Brain microvascular endothelial cell (primary cell): ENCODE measurements at regions not wholly inside any gene's neighbourhood (a gene's known extent, or its start where the extent isn't known, plus 50 kb on each side); places are given as distances from the start of the nearest gene placed in this dataset.

ENCODE experiments used
- DNase-seq: peaks from one replicate; pipeline ENCODE4 v3.0.0-alpha.2; 2020
- H3K27ac ChIP-seq: fragments of 250-450 bp; sonication (Bioruptor Pico); 2 replicates; pipeline ENCODE4 v1.5.1; 2020; ENCODE audit warnings: mild to moderate bottlenecking, moderate library complexity
- H3K27me3 ChIP-seq: fragments of 250-450 bp; sonication (Bioruptor Pico); replicated peaks from 2 replicates; pipeline ENCODE4 v1.5.1; 2020; ENCODE audit warnings: mild to moderate bottlenecking
- H3K36me3 ChIP-seq: fragments of 250-450 bp; sonication (Bioruptor Pico); replicated peaks from 2 replicates; pipeline ENCODE4 v1.5.1; 2020; ENCODE audit warnings: mild to moderate bottlenecking
- H3K4me3 ChIP-seq: 2 replicates; pipeline ENCODE4 v1.5.1; 2011; ENCODE audit warnings: low read depth, mild to moderate bottlenecking, control low read depth, low read length, moderate library complexity
- CTCF ChIP-seq: IDR thresholded peaks from 2 replicates; pipeline ENCODE4 v1.5.1; 2011; ENCODE audit warnings: low read depth, mild to moderate bottlenecking, moderate library complexity, low read length, control low read depth, inconsistent platforms; ENCODE audit errors: missing control alignments
- in situ Hi-C: cut with HindIII; loops from 2 replicates; pipeline ENCODE4 v1.10.0; 2017; ENCODE audit warnings: low sequenced_read_pairs, low pct_ligation_motif_present

GRCh38 chr10:3548702-3549101, 236.3 kb downstream of the KLF6 start:
- Histone ChIP-seq H3K36me3 (no peaks in the 10 kb centered on the region), H3K27me3 (no peaks in the 10 kb centered on the region), H3K27ac (no peak overlapping the region), H3K4me3 (no peak overlapping the region)
- TF ChIP-seq CTCF = no peak
- no peak for DNase-seq
- in situ Hi-C loops = no loop called here

- no peak for DNase-seq
- Histone ChIP-seq H3K4me3 (no peak overlapping the region), H3K36me3 (no peaks in the 10 kb centered on the region), H3K27me3 (no peaks in the 10 kb centered on the region), H3K27ac (no peak overlapping the region)
- in situ Hi-C loops = no loop called here
- TF ChIP-seq CTCF = no peak
Measured at GRCh38 chr10:3548076-3548475, 236.9 kb downstream of the KLF6 start.

- no peak overlapping the region for H3K27ac ChIP-seq
- in situ Hi-C loops = no loop called here
- no peak for DNase-seq
- TF ChIP-seq CTCF = no peak
- H3K4me3 ChIP-seq = no peak overlapping the region
- H3K36me3 ChIP-seq = no peaks in the 10 kb centered on the region
- H3K27me3 ChIP-seq = no peaks in the 10 kb centered on the region
Measured at GRCh38 chr10:3544561-3544960, 240.4 kb downstream of the KLF6 start.

GRCh38 chr10:3542185-3542611, 242.8 kb downstream of the KLF6 start:
- in situ Hi-C loops = no loop called here
- peak; percentile 38 for DNase-seq
- TF ChIP-seq CTCF = no peak
- no peak overlapping the region for H3K4me3 ChIP-seq
- H3K27me3 ChIP-seq = no peaks in the 10 kb centered on the region
- no peak overlapping the region for H3K27ac ChIP-seq
- H3K36me3 ChIP-seq = no peaks in the 10 kb centered on the region

- DNase-seq = no peak
- no peaks in the 10 kb centered on the region for H3K36me3 ChIP-seq
- peak overlapping the region; percentile 92 for H3K27ac ChIP-seq
- no peaks in the 10 kb centered on the region for H3K27me3 ChIP-seq
- in situ Hi-C loops = no loop called here
- no peak for TF ChIP-seq CTCF
- no peak overlapping the region for H3K4me3 ChIP-seq
Measured at GRCh38 chr10:3539696-3540383, 245.2 kb downstream of the KLF6 start.
